GM12874 (cell line): ENCODE measurements at regions not wholly inside any gene's neighbourhood (a gene's known extent, or its start where the extent isn't known, plus 50 kb on each side); places are given as distances from the start of the nearest gene placed in this dataset.

Experiments used
- CTCF ChIP-seq: IDR thresholded peaks from 2 replicates; pipeline ENCODE4 v1.5.1; 2011; ENCODE audit warnings: low read depth, mild to moderate bottlenecking, control low read depth, low read length, moderate library complexity; ENCODE audit not compliant: insufficient read depth

DNA sequence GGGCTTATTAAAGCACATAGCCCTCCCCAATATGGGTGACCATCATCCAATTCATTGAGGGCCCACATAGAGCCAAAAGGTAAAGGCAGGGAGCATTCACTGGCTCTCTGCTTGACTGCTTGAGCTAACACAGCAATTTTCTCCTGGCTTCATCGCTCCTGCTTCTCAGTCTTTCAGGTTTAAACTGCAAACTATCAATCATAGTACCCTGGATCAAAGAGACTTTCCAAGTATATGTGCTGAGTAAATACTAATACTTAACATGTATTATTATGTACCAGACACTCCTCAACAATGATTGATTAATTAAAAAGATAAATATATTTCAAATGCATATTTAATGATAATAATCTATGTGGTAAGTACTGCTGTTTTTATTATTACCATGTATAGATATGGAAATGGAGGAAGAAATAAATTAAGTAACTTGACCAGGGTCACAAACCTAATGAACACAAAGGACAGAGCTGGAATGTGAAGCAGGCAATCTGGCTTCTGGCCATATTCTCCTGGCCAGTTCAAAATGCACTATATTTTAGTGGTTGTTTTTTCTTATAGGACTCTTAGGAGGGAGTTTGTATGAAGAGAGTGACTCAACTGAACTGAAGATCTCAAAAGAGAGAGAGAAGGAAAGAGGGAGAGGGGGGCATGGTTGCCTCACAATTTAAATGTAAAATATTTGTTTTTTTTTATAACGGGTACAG, 1197.3 kb downstream of the TECRL start:
- TF ChIP-seq CTCF, result no peak

GRCh38 chr4:63211375-63211774, 1197.9 kb downstream of the TECRL start:
- no peak for TF ChIP-seq CTCF

GRCh38 chr4:63171341-63171740, 1237.9 kb downstream of the TECRL start:
- no peak for TF ChIP-seq CTCF

DNA sequence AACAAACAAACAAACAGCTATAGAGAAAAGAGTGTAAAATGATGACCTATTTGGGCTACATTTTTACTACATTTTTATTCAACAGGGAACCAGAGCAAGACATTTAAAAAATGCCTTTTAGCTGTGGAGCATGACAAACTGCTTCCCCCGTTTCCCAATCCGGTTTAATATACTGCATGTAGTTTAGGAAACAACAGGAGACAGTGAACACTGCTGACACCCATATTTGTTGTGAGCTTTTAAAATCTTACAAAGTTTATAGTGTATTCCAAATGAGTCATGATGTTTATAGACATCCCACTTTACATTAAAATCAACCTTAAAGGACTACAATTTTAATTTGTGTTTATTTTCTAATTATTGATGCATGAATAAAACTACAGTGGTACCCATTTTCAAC, 1238.3 kb downstream of the TECRL start:
- TF ChIP-seq CTCF, result no peak

DNA sequence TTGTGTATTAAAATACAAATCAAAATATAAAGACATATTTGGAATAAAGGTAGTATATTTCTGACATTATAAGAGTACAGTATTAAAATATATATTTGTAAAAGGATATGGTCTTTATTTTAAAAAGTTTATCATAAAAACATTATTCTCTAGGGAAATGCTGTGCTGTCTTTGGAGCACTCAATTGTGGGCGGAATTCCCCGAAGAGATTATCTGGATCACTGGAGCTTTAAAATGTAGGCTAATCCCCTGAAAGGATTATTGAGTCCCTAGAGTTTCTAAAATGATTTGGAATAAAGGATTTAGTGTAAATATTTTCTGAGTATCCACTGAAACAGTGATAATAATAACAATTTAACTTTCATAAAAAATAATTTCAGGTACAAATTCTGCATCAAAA, 1239.4 kb downstream of the TECRL start:
- no peak for TF ChIP-seq CTCF

DNA sequence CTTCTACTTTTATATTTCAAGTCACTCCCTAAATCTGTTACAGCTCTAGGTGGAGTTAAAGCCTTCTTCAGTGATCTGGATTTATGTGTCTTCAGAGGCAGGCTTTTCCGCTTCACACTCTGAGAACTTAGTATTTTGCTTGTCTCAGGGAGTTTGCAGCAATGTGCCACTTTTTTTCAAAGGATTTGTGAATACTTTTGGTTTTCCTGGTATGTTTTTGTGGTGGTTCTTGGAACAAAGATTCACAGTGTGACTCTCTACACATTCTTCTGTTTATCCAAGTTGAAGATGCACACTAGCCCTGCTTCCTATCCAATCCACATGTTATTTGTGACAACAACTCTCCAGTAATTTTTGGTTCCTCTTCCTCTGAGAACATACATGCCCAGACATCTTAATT, 1253.7 kb downstream of the TECRL start:
- TF ChIP-seq CTCF, result no peak

DNA sequence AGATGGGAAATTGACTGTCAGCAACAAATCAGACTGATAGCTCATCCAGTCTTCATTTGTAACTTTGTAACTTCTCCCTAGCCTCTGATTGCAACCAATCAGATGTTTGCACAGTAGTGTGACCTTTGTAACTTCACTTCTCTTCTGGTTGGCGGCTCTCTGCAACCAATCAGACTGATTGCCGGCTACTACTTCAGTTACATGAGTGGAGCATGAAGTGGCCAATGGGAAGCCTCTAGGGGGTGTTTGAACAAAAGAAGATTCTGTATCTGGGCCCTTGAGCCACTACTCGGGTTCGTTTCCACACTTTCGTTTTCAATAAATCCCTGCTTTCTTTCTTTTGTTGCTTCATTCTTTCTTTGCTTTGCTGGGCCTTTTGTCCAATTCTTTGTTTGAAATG, 1285.8 kb downstream of the TECRL start:
- no peak for TF ChIP-seq CTCF
